ENCODE measurements at regions not wholly inside any gene's neighbourhood (a gene's known extent, or its start where the extent isn't known, plus 50 kb on each side); places are given as distances from the start of the nearest gene placed in this dataset.

- H3K4me1 ChIP-seq (ENCODE audit: control insufficient read depth, insufficient read depth, low read length) = no peaks in the 10 kb centered on the region
- ATAC-seq (no peak), DNase-seq (ENCODE audit: low read depth, low spot score) (no peak), FAIRE-seq (no peak)
- 0% methylated on average over 1 of the region's 1 CpG for WGBS (ENCODE audit: insufficient coverage, insufficient replicate concordance, low lambda C conversion rate, missing lambda C conversion rate)
- no peak overlapping the region for H3K4me3 ChIP-seq
- H4K20me1 ChIP-seq (ENCODE audit: control insufficient read depth, insufficient read depth) = no peaks in the 10 kb centered on the region
- SMC1A ChIA-PET (ENCODE audit: uncharacterized antibody, unreplicated experiment) = interaction anchor here (0.7 to 2.9 kb wide), 7 partner anchors 14 to 1023 kb away, joined by 3 to 8 read pairs (median 3); no protein-coding TSS in a partner anchor
- no peak overlapping the region for H3K4me2 ChIP-seq (ENCODE audit: control insufficient read depth, insufficient read depth)
- H3K27ac ChIP-seq (ENCODE audit: control insufficient read depth, insufficient read depth) = no peak overlapping the region
- no TSS peak for BruUV-seq (replicated peaks)
- H3K36me3 ChIP-seq (ENCODE audit: control insufficient read depth in 2 of 2, insufficient read depth in 2 of 2, low read length in 1 of 2) = no peaks in the 10 kb centered on the region
- intact Hi-C loops (cut with micrococcal nuclease; ENCODE audit: unreplicated experiment) = no loop called here
- no peaks in the 10 kb centered on the region for H3K27me3 ChIP-seq (replicated peaks in 1 of 2; ENCODE audit: control insufficient read depth in 2 of 2, insufficient read depth in 2 of 2, low read length in 1 of 2)
- no peak overlapping the region for H2AFZ ChIP-seq (ENCODE audit: control insufficient read depth, low read depth, low read length)
- POLR2A ChIA-PET = no interaction called here
- RAD21 ChIA-PET (ENCODE audit: unreplicated experiment) = no interaction called here
- TF ChIP-seq ZZZ3 (IDR thresholded peaks at IDR 0.05; ENCODE audit: control insufficient read depth, insufficient read length, low read depth) (no peak), RELB (IDR thresholded peaks at IDR 0.05; ENCODE audit: low read depth) (no peak), KDM1A (IDR thresholded peaks at IDR 0.05; ENCODE audit: borderline replicate concordance) (no peak), SRF (IDR thresholded peaks at IDR 0.05; ENCODE audit: low read depth in 2 of 2, low read length in 2 of 2) (no peak), RCOR1 (conservative IDR thresholded peaks at IDR 0.05; ENCODE audit: low read depth, low read length) (no peak), ZNF217 (IDR thresholded peaks at IDR 0.05) (no peak), POU2F2 (IDR thresholded peaks at IDR 0.05; ENCODE audit: borderline replicate concordance, low read depth, low read length) (no peak), FOXK2 (IDR thresholded peaks at IDR 0.05) (no peak), SMARCA5 (IDR thresholded peaks at IDR 0.05) (no peak), IKZF2 (IDR thresholded peaks at IDR 0.05) (no peak), CBX5 (IDR thresholded peaks at IDR 0.05; ENCODE audit: low read depth) (no peak), GATAD2B (conservative IDR thresholded peaks at IDR 0.05; ENCODE audit: low read depth) (no peak), NBN (IDR thresholded peaks at IDR 0.05) (no peak)
- CTCF ChIA-PET = interaction anchor here (1.2 kb wide), 1 partner anchor 113 kb away, joined by 5 read pairs; no protein-coding TSS in a partner anchor
- in situ Hi-C loops (cut with MboI) = no loop called here
- no peaks in the 10 kb centered on the region for H3K79me2 ChIP-seq (ENCODE audit: control insufficient read depth, insufficient read depth, low read length)
- H3K9me3 ChIP-seq (replicated peaks; ENCODE audit: control insufficient read depth, insufficient read depth, low read length) = no peaks in the 10 kb centered on the region
- no peak overlapping the region for H3K9ac ChIP-seq (ENCODE audit: control insufficient read depth, insufficient read depth, low read length)
These were observed 1301.6 kb downstream of the EPHA7 start for GRCh38 chr6:92117800-92118199.

Measured in GM12878 (cell line).